Lung (tissue), 11 donors: ENCODE measurements at regions not wholly inside any gene's neighbourhood (a gene's known extent, or its start where the extent isn't known, plus 50 kb on each side); places are given as distances from the start of the nearest gene placed in this dataset.
"Not testable (repeated sequence)": the region's sequence is repeated elsewhere in the genome, so short reads cannot be mapped to it uniquely, and the experiment has no call there.

Experiments
- ATAC-seq: fragments of 200-7000 bp; cut with Tn5 transposase; one replicate; pipeline ENCODE4 v1.9.1; 2020; ENCODE audit warnings: moderate number of reproducible peaks; ENCODE audit not compliant: insufficient read depth, low FRiP score
- DNase-seq, 3 donors: peaks; one replicate each; pipeline ENCODE4 v3.0.0-alpha.2; 2013 to 2017
- H3K27ac ChIP-seq, 2 donors: one replicate each; pipeline ENCODE4 v1.5.1; 2013; ENCODE audit warnings: mild to moderate bottlenecking in 2 of 2, moderate library complexity in 2 of 2, control low read depth in 1 of 2, inconsistent platforms in 1 of 2, low read depth in 1 of 2, low read length in 1 of 2
- H3K27me3 ChIP-seq, 3 donors: one replicate each; pipeline ENCODE4 v1.5.1; 2013; ENCODE audit warnings: low read length in 2 of 3; ENCODE audit not compliant: control insufficient read depth in 3 of 3, insufficient read depth in 3 of 3
- H3K36me3 ChIP-seq, 4 donors: one replicate each; pipeline ENCODE4 v1.5.1; 2013; ENCODE audit warnings: low read length in 4 of 4, mild to moderate bottlenecking in 1 of 4, moderate library complexity in 1 of 4; ENCODE audit not compliant: control insufficient read depth in 4 of 4, insufficient read depth in 4 of 4
- H3K4me1 ChIP-seq, 5 donors: one replicate each; pipeline ENCODE4 v1.5.1; 2013; ENCODE audit warnings: low read length in 5 of 5, mild to moderate bottlenecking in 2 of 5, moderate library complexity in 1 of 5; ENCODE audit not compliant: control insufficient read depth in 5 of 5, insufficient read depth in 5 of 5
- H3K4me3 ChIP-seq: one replicate; pipeline ENCODE4 v1.5.1; 2013; ENCODE audit warnings: mild to moderate bottlenecking, control low read depth, moderate library complexity
- H3K9ac ChIP-seq, 2 donors: one replicate each; pipeline ENCODE4 v1.5.1; 2013; ENCODE audit warnings: low read length in 2 of 2, control low read depth in 1 of 2; ENCODE audit not compliant: insufficient read depth in 1 of 2
- H3K9me3 ChIP-seq, 4 donors: one replicate each; pipeline ENCODE4 v1.5.1; 2013; ENCODE audit warnings: low read length in 3 of 4, mild to moderate bottlenecking in 1 of 4, moderate library complexity in 1 of 4; ENCODE audit not compliant: control insufficient read depth in 4 of 4, insufficient read depth in 3 of 4
- WGBS, 2 donors: extraction: QIAGEN DNeasy Blood & Tissue Kit; methylation state at CpG; one replicate each; pipeline ENCODE4 v1.1.7; 2013; 5-methylcytosine and 5-hydroxymethylcytosine counted together
- TF ChIP-seq, protein P1 (sequence below): IDR thresholded peaks from 2 replicates; pipeline ENCODE4 v1.5.1; 2012; ENCODE audit warnings: mild to moderate bottlenecking; ENCODE audit errors: control extremely low read depth, extremely low read depth
- donor health status: control.
- donor health status: control.
- donor health status: Bipolar disorder and iron deficiency.
- donor health status: healthy.
- donor health status: DM: yes; HTN: yes; CAD: no.

DNA sequence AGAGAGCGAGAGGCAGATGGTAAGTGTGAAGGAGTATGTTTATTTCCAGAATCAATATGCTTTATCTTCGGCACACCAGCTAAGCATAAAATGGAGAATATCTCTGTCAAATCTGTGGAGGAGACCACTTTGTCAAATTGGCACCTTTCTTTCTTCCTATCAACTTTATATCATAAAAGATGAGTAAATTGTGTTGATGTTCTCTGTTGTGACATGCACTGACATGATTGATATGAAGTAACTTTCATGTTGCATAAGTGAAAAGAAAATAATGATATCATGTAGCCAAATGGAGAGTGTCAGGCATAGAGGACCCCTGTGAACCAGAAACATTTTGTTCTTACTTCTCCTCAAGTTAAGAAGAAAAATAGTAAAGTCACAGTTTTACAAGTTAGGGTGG lies 753.8 kb downstream of the ZNF385D start:
- 84 to 93% methylated on average over 2 of the region's 2 CpGs for WGBS, 2 donors
- no peak for ATAC-seq
- TF ChIP-seq, protein P1, sequence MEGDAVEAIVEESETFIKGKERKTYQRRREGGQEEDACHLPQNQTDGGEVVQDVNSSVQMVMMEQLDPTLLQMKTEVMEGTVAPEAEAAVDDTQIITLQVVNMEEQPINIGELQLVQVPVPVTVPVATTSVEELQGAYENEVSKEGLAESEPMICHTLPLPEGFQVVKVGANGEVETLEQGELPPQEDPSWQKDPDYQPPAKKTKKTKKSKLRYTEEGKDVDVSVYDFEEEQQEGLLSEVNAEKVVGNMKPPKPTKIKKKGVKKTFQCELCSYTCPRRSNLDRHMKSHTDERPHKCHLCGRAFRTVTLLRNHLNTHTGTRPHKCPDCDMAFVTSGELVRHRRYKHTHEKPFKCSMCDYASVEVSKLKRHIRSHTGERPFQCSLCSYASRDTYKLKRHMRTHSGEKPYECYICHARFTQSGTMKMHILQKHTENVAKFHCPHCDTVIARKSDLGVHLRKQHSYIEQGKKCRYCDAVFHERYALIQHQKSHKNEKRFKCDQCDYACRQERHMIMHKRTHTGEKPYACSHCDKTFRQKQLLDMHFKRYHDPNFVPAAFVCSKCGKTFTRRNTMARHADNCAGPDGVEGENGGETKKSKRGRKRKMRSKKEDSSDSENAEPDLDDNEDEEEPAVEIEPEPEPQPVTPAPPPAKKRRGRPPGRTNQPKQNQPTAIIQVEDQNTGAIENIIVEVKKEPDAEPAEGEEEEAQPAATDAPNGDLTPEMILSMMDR = no peak
- Histone ChIP-seq H3K9ac (no peak overlapping the region), H3K36me3 (no peaks in the 10 kb centered on the region), H3K27me3 (no peaks in the 10 kb centered on the region), H3K9me3 (no peaks in the 10 kb centered on the region), H3K27ac (no peak overlapping the region), H3K4me1 (no peaks in the 10 kb centered on the region), H3K4me3 (no peak overlapping the region)
- DNase-seq = no peak

DNA sequence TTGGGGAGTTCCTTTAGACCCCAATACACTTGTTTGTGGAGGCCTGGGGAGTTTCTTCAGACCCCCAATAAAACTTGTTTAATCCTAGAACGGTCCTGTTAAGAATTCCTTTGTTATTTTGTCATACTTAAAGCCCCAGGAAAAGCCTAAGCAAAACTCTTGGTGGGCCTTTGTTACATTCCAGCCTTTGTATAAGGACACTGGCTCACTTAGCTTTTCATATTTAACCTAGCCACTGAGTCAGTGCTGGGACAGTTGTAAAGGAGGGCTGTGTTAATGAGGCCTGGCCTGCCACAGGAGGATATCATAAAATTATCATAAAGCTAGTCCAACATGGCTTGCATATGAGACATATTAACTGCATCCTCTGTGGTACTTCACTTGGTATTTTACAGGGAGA lies 760.1 kb downstream of the ZNF385D start:
- no peaks in the 10 kb centered on the region for H3K27me3 ChIP-seq
- 54 to 56% methylated on average over 1 of the region's 1 CpG for WGBS, 2 donors
- no peak overlapping the region for H3K4me3 ChIP-seq
- H3K9me3 ChIP-seq = no peaks in the 10 kb centered on the region
- H3K9ac ChIP-seq = no peak overlapping the region
- DNase-seq (no peak), ATAC-seq (no peak)
- H3K27ac ChIP-seq = no peak overlapping the region
- no peaks in the 10 kb centered on the region for H3K4me1 ChIP-seq
- no peaks in the 10 kb centered on the region for H3K36me3 ChIP-seq
- TF ChIP-seq, protein P1 = no peak

DNA sequence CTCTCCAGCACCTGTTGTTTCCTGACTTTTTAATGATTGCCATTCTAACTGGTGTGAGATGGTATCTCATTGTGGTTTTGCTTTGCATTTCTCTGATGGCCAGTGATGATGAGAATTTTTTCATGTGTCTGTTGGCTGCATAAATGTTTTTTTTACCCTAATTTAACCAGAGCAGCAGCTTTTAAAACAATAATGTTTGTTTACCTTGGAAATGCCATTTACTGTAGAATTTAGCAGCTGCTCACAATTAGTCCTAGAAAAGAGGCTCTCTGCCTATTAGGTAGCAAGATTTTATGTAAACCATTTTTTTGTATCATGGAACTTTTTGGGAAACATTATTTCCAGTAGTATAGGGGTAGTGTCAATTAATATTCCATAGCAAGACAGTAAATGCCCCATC lies 761.4 kb downstream of the ZNF385D start:
- H3K4me3 ChIP-seq, H3K27me3 ChIP-seq, H3K9me3 ChIP-seq, DNase-seq, H3K9ac ChIP-seq, H3K27ac ChIP-seq, H3K4me1 ChIP-seq, ATAC-seq, H3K36me3 ChIP-seq: not testable (repeated sequence)

DNA sequence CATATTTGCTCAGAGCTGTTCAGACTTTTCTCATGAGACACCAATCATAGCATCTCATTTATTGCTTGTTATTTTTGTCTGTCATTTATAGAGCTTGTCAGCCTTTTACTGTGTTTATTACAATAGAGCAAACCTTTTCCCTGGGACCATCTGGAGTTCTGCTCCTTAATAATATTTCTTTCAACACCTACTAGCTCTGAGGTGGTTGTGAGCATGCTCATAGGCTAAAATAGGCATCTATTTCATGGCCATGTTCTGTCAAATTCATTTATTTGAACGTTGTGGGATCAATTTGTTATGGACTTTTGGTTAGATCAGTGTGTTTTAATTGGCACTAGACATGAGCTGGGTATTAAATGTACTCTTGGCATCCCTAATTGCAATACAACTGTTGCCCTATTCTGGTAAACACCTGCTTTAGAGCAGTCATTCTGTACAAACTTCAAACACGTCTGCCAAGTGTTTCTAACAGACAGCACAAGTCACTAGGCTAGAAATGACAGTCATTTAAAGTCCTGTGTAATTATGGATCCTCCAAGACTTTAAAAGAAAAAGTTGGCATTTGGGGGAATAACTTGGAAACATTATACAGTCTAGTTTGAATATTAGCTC lies 766.3 kb downstream of the ZNF385D start:
- WGBS, 2 donors = 45% methylated on average over 2 of the region's 2 CpGs
- H3K27ac ChIP-seq = no peak overlapping the region
- H3K9ac ChIP-seq = no peak overlapping the region
- H3K27me3 ChIP-seq = no peaks in the 10 kb centered on the region
- no peak overlapping the region for H3K4me3 ChIP-seq
- DNase-seq = no peak
- H3K9me3 ChIP-seq = no peaks in the 10 kb centered on the region
- H3K36me3 ChIP-seq = no peaks in the 10 kb centered on the region
- no peaks in the 10 kb centered on the region for H3K4me1 ChIP-seq
- ATAC-seq = no peak
- TF ChIP-seq, protein P1 = no peak
